ENCODE measurements at regions not wholly inside any gene's neighbourhood (a gene's known extent, or its start where the extent isn't known, plus 50 kb on each side); places are given as distances from the start of the nearest gene placed in this dataset.

DNA sequence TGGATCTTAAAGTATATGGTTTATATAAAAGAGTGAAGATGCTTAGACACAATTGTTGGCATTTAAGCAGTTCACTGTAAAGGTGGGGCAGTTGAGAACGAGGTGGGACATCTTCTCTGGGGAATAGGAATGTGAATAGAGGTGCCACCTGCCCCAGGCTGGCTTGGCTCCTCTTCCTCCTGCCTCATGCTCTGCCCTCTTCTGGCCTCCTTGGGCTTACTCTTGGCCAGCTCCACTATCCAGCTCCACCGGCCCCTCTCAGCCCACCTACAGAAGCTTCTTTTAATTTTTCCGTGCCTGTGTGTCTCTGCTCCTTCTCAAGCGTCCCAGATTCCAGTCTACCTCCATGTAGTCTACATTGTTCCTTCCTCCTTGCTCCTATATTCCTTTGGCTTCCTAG, 122.1 kb downstream of the NUF2 start:
- TF ChIP-seq, protein P1, sequence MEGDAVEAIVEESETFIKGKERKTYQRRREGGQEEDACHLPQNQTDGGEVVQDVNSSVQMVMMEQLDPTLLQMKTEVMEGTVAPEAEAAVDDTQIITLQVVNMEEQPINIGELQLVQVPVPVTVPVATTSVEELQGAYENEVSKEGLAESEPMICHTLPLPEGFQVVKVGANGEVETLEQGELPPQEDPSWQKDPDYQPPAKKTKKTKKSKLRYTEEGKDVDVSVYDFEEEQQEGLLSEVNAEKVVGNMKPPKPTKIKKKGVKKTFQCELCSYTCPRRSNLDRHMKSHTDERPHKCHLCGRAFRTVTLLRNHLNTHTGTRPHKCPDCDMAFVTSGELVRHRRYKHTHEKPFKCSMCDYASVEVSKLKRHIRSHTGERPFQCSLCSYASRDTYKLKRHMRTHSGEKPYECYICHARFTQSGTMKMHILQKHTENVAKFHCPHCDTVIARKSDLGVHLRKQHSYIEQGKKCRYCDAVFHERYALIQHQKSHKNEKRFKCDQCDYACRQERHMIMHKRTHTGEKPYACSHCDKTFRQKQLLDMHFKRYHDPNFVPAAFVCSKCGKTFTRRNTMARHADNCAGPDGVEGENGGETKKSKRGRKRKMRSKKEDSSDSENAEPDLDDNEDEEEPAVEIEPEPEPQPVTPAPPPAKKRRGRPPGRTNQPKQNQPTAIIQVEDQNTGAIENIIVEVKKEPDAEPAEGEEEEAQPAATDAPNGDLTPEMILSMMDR (IDR thresholded peaks at IDR 0.05) = no peak
- no peak for TF ChIP-seq POLR2A (IDR thresholded peaks at IDR 0.05)
